Stimulated activated naive CD8-positive, alpha-beta T cell treated with anti-CD3 and anti-CD28 coated beads, Interleukin-15, Interleukin-2, amounts not matched to agents 100 ng/mL and 50 ng/mL, for 24 hours (primary cell): ENCODE measurements at regions not wholly inside any gene's neighbourhood (a gene's known extent, or its start where the extent isn't known, plus 50 kb on each side); places are given as distances from the start of the nearest gene placed in this dataset.
A peak's percentile ranks its signal among the peaks of the same experiment; 100 is the strongest.
"Not testable (repeated sequence)": the region's sequence is repeated elsewhere in the genome, so short reads cannot be mapped to it uniquely, and the experiment has no call there.

Experiments
- H3K27ac Mint-ChIP-seq: one replicate; pipeline ENCODE4 v1.8.0; 2021; ENCODE audit warnings: mild to moderate bottlenecking, mixed read lengths
- H3K27me3 Mint-ChIP-seq: one replicate; pipeline ENCODE4 v1.8.0; 2021; ENCODE audit warnings: mixed read lengths
- H3K36me3 Mint-ChIP-seq: one replicate; pipeline ENCODE4 v1.8.0; 2021; ENCODE audit warnings: low read depth, mixed read lengths
- H3K4me1 Mint-ChIP-seq: one replicate; pipeline ENCODE4 v1.8.0; 2021; ENCODE audit warnings: low read depth, mixed read lengths
- H3K4me3 Mint-ChIP-seq: one replicate; pipeline ENCODE4 v1.8.0; 2021; ENCODE audit warnings: mild to moderate bottlenecking, mixed read lengths
- H3K9me3 Mint-ChIP-seq: one replicate; pipeline ENCODE4 v1.8.0; 2021; ENCODE audit warnings: mixed read lengths

DNA sequence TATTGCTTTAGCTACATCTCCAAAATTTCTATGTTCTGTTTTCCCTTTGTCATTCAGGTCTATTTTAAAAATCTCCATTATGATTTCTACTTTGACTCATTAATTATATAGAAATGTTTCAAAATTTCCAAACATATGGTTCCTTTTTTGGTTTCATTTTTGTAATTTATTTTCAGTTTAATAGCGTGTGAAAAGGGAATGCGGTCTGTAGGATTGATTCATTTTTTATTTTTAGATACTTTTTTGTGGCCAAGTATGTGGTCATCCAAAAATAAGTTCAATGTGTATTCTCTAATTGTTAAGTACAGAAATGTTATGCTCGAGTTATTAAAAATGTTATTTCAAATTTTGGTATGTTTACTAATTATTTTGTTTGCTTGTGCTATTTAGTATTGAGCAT is 72.5 kb upstream of the ANKRD1 start:
- Mint-ChIP-seq H3K27ac (peak overlapping the region; percentile 91), H3K36me3 (no peaks in the 10 kb centered on the region), H3K9me3 (no peaks in the 10 kb centered on the region), H3K4me1 (peaks cover 15% of the 10 kb centered on the region), H3K4me3 (no peak overlapping the region), H3K27me3 (no peaks in the 10 kb centered on the region)

- no peaks in the 10 kb centered on the region for H3K36me3 Mint-ChIP-seq
- H3K4me1 Mint-ChIP-seq, result peaks cover 23% of the 10 kb centered on the region
- no peak overlapping the region for H3K27ac Mint-ChIP-seq
- H3K4me3 Mint-ChIP-seq, result no peak overlapping the region
- no peaks in the 10 kb centered on the region for H3K27me3 Mint-ChIP-seq
- no peaks in the 10 kb centered on the region for H3K9me3 Mint-ChIP-seq
Observed at GRCh38 chr10:90997670-90998069, 76.8 kb upstream of the ANKRD1 start.

DNA sequence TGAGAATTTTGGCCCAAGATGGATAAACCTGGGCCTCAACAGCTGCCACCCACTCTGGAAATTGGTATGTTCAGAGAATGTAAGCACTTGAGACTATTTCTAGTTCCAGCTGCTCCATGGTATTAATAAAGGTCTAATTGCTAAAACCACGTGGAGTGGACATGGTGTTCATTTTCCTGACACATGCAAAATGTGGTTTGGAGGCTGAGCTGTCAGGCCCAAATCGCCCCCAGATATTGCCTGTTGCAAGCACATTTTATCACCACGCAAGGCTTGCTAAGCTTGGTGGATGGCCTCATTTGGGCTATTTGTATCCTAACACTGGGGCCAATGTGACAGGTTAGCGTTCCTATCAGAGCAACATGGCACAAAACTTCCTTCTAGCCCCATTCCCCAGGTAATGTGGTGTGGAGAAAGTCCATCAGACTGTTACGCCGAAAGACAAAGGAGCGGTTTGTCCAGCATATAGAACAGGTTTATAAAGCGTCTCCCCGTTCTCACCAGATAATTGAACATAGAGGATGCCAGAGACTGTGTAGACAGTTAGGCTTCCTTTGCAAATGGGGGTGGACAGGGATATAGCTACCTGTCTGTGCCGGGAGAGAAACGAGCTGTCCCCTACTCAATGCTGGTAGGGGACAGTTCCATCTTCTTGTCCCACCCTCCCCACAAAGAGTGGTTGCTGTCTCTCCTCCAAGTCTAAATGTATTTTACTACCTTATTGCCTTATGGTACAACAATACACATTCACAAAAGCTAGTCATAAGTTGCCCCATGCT is 78.0 kb upstream of the ANKRD1 start:
- Mint-ChIP-seq H3K27ac (peak overlapping the region; percentile 23), H3K9me3 (no peaks in the 10 kb centered on the region), H3K27me3 (no peaks in the 10 kb centered on the region), H3K4me1 (peaks cover 12% of the 10 kb centered on the region), H3K4me3 (no peak overlapping the region), H3K36me3 (no peaks in the 10 kb centered on the region)

DNA sequence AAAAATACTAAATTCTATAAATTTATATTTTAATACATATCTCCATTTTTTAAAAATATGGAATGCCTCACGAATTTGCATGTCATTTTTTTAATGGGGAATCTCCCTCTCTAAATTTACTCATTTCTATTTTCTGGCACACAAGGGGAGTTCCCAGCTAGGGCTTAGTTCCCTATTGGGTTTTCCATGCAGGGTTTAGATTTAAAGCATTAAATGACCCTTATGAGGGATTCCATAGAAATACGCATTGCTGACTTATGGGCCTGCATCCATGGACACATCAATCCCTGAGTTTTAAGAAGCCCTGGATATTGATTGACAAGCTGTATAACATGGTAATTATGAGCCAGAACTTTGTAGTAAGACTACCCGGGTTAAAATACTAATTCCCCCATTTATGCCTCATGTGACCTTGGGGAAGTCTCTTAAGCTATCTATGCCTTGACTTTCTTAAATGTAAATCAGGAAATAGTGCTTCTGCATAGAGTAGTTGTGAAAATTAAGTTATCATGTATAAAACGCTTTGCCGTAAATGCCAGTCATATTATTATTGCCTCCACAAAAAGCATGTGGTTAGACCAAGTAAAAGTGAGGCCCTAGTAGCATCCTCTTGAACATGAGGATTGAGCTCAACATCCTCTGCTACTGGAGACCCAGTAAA is 78.8 kb upstream of the ANKRD1 start:
- Mint-ChIP-seq H3K9me3 (no peaks in the 10 kb centered on the region), H3K27me3 (no peaks in the 10 kb centered on the region), H3K4me1 (peaks cover 8% of the 10 kb centered on the region), H3K27ac (peak overlapping the region; percentile 54), H3K36me3 (no peaks in the 10 kb centered on the region), H3K4me3 (no peak overlapping the region)

DNA sequence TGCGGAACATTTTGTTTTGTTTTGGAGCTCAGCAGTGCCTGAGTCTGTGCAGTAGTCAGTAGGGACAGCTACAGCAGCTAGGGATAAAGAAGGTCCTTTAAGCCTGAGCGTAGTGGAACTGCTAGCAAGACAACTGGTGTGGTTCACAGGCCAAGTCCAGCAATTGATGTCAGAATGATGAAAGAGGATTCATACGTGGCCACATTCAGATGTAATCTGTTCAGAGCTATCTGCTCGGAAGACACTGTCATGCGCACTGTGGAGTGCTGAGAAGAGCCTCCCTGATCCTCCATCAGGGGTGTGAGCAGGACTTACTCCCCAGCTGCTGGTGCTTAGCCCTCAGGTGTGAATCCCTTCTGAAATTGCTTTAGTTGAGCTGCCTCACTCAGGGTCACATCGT is 79.6 kb upstream of the ANKRD1 start:
- H3K27me3 Mint-ChIP-seq, result no peaks in the 10 kb centered on the region
- no peak overlapping the region for H3K4me3 Mint-ChIP-seq
- H3K4me1 Mint-ChIP-seq, result peaks cover 16% of the 10 kb centered on the region
- no peaks in the 10 kb centered on the region for H3K36me3 Mint-ChIP-seq
- H3K9me3 Mint-ChIP-seq, result no peaks in the 10 kb centered on the region
- H3K27ac Mint-ChIP-seq, result no peak overlapping the region

DNA sequence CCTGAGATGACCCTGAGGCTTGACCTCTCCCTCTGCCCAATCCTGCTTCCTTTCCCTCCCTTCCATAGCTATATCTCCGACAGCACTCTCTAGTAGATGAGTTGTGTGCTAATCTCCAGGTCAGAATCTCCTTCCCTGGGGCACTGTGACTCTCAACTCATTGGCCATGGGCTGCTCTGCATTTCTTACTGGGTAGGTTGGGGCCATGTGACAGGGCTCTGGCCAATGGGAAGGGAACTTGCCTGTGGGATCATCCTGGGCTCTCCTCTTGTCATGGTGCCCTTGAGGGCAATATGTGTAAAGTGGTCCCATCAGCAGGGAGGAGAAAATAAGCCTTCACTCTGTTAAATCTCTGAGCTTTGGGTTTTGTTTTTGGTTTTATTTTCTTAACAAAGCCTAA is 80.1 kb upstream of the ANKRD1 start:
- peak overlapping the region; percentile 69 for H3K27ac Mint-ChIP-seq
- H3K36me3 Mint-ChIP-seq, result no peaks in the 10 kb centered on the region

DNA sequence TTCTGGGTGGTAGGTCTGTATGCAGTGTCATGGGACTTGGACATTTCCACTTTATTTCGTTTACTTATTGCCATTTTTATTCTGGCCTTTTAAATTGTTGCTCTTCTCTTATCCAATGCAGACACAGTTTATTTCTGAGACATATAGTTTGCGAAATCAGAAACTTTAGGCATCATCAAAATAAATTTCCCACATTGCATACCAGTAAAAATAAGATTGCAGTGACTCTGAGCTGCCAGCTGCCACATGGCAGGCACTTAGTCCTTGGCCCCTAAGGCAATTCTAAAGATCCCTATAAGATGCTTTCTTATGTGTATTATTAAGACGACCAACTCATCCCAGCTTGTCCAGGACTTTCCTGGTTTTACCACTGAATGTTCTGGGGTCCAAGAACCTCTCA is 81.8 kb upstream of the ANKRD1 start:
- H3K27ac Mint-ChIP-seq, result no peak overlapping the region
- no peaks in the 10 kb centered on the region for H3K36me3 Mint-ChIP-seq
- H3K9me3 Mint-ChIP-seq, result no peaks in the 10 kb centered on the region
- peaks cover 38% of the 10 kb centered on the region for H3K4me1 Mint-ChIP-seq
- H3K4me3 Mint-ChIP-seq, result no peak overlapping the region
- no peaks in the 10 kb centered on the region for H3K27me3 Mint-ChIP-seq

More for the DNA sequence above, 80.1 kb upstream of the ANKRD1 start:
- no peaks in the 10 kb centered on the region for H3K9me3 Mint-ChIP-seq
- H3K27me3 Mint-ChIP-seq, result no peaks in the 10 kb centered on the region
- H3K4me3 Mint-ChIP-seq, result no peak overlapping the region
- H3K4me1 Mint-ChIP-seq, result peaks cover 22% of the 10 kb centered on the region

- not testable (repeated sequence) for H3K27me3 Mint-ChIP-seq, H3K4me3 Mint-ChIP-seq, H3K9me3 Mint-ChIP-seq, H3K36me3 Mint-ChIP-seq
- H3K27ac Mint-ChIP-seq, result peak overlapping the region; percentile 63
- peaks cover 45% of the 10 kb centered on the region for H3K4me1 Mint-ChIP-seq
Observed at GRCh38 chr10:91003379-91003778, 82.5 kb upstream of the ANKRD1 start.

DNA sequence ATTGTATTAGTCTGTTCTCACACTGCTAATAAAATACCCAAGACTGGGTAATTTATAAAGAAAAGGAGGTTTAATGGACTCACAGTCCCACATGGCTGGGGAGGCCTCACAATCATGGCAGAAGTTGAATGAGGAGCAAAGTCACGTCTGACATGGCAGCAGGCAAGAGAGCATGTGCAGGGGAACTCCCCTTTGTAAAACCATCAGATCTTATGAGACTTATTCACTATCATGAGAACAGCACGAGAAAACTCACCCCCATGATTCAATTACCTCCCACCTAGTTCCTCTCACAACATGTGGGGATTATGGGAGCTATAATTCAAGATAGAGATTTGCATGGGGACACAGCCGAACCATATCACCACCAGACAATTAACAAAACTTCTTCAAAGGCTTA is 84.4 kb upstream of the ANKRD1 start:
- Mint-ChIP-seq H3K27ac (peak overlapping the region; percentile 72), H3K4me1 (peaks cover 43% of the 10 kb centered on the region)
- H3K4me3 Mint-ChIP-seq, H3K27me3 Mint-ChIP-seq, H3K9me3 Mint-ChIP-seq, H3K36me3 Mint-ChIP-seq: not testable (repeated sequence)

- Mint-ChIP-seq H3K27ac (peak overlapping the region; percentile 72), H3K4me3 (peak overlapping the region; percentile 19)
Observed at GRCh38 chr10:91006001-91006751, 85.3 kb upstream of the ANKRD1 start.

GRCh38 chr10:91006752-91007346 is 86.0 kb upstream of the ANKRD1 start:
- H3K9me3 Mint-ChIP-seq, result no peaks in the 10 kb centered on the region
- peak overlapping the region; percentile 19 for H3K4me3 Mint-ChIP-seq

More at GRCh38 chr10:91006001-91006751, 85.3 kb upstream of the ANKRD1 start:
- no peaks in the 10 kb centered on the region for H3K9me3 Mint-ChIP-seq
- no peaks in the 10 kb centered on the region for H3K36me3 Mint-ChIP-seq
- peaks cover 43% of the 10 kb centered on the region for H3K4me1 Mint-ChIP-seq
- H3K27me3 Mint-ChIP-seq, result no peaks in the 10 kb centered on the region

GRCh38 chr10:91007655-91008054 is 86.8 kb upstream of the ANKRD1 start:
- H3K9me3 Mint-ChIP-seq, result no peaks in the 10 kb centered on the region
- no peak overlapping the region for H3K4me3 Mint-ChIP-seq
- H3K27me3 Mint-ChIP-seq, result no peaks in the 10 kb centered on the region
- no peaks in the 10 kb centered on the region for H3K36me3 Mint-ChIP-seq
- no peak overlapping the region for H3K27ac Mint-ChIP-seq
- H3K4me1 Mint-ChIP-seq, result peaks cover 43% of the 10 kb centered on the region

More at GRCh38 chr10:91006752-91007346, 86.0 kb upstream of the ANKRD1 start:
- Mint-ChIP-seq H3K27me3 (no peaks in the 10 kb centered on the region), H3K27ac (peak overlapping the region; percentile 71), H3K4me1 (peaks cover 43% of the 10 kb centered on the region), H3K36me3 (no peaks in the 10 kb centered on the region)

GRCh38 chr10:91009121-91009520 is 88.2 kb upstream of the ANKRD1 start:
- Mint-ChIP-seq H3K27me3 (no peaks in the 10 kb centered on the region), H3K9me3 (no peaks in the 10 kb centered on the region), H3K27ac (no peak overlapping the region), H3K36me3 (no peaks in the 10 kb centered on the region), H3K4me1 (peaks cover 43% of the 10 kb centered on the region), H3K4me3 (no peak overlapping the region)

DNA sequence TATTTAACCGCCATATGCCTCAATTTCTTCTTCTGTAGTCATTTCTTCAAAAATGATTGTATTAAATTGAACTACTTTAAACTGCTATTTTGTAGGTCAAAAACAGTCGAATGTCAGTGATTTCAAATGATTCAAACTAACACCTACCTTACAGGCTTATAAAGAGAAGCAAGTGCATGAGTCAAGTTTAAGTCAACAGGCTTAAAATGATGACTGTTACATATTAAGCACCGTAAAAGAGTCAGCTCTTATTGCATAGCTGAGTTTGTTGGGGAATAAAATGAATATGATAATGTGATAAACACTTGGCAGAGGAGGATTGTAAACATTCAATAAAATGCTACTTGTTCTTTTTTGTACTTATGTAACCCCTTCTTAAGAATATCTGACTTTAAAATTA is 90.1 kb upstream of the ANKRD1 start:
- H3K27ac Mint-ChIP-seq, result no peak overlapping the region
- H3K4me3 Mint-ChIP-seq, result no peak overlapping the region
- peaks cover 29% of the 10 kb centered on the region for H3K4me1 Mint-ChIP-seq
- H3K9me3 Mint-ChIP-seq, result no peaks in the 10 kb centered on the region
- H3K36me3 Mint-ChIP-seq, result no peaks in the 10 kb centered on the region
- H3K27me3 Mint-ChIP-seq, result no peaks in the 10 kb centered on the region

DNA sequence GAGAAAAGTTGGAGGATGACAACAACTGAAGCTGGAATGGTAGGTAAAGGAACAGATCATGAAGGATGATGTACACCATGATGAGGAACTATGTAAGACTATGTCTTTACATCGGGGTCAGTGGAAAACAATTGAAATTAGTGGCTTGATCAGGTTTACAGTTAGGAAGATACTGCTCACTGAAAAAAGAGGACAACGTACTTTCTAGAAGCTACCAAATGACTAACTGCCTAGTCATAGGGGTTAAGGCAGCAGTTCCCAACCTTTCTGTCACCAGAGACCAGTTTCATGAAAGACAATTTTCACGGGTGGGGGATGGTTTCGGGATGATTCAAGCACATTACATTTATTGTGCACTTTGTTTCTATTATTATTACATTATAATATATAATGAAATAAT is 91.6 kb upstream of the ANKRD1 start:
- no peaks in the 10 kb centered on the region for H3K36me3 Mint-ChIP-seq
- H3K27me3 Mint-ChIP-seq, result no peaks in the 10 kb centered on the region
- H3K4me3 Mint-ChIP-seq, result no peak overlapping the region
- H3K9me3 Mint-ChIP-seq, result no peaks in the 10 kb centered on the region
- H3K4me1 Mint-ChIP-seq, result peaks cover 14% of the 10 kb centered on the region
- no peak overlapping the region for H3K27ac Mint-ChIP-seq
